ENCODE measurements at regions not wholly inside any gene's neighbourhood (a gene's known extent, or its start where the extent isn't known, plus 50 kb on each side); places are given as distances from the start of the nearest gene placed in this dataset.

GRCh38 chr6:90656325-90656724 lies 69.5 kb upstream of the MAP3K7 start:
- Histone ChIP-seq H3K4me3 (no peak overlapping the region), H3K9me3 (replicated peaks) (no peaks in the 10 kb centered on the region), H3K27ac (no peak overlapping the region), H3K4me1 (peaks cover 14% of the 10 kb centered on the region), H3K27me3 (no peaks in the 10 kb centered on the region), H3K36me3 (no peaks in the 10 kb centered on the region)
- DNase-seq: no peak

GRCh38 chr6:90654806-90655205 lies 67.9 kb upstream of the MAP3K7 start:
- no peaks in the 10 kb centered on the region for H3K27me3 ChIP-seq
- H3K4me1 ChIP-seq: peaks cover 14% of the 10 kb centered on the region
- H3K9me3 ChIP-seq (replicated peaks): no peaks in the 10 kb centered on the region
- no peak overlapping the region for H3K4me3 ChIP-seq
- no peaks in the 10 kb centered on the region for H3K36me3 ChIP-seq
- H3K27ac ChIP-seq: no peak overlapping the region
- DNase-seq: no peak

- Histone ChIP-seq H3K36me3 (no peaks in the 10 kb centered on the region), H3K4me1 (peaks cover 14% of the 10 kb centered on the region), H3K4me3 (no peak overlapping the region), H3K27ac (no peak overlapping the region), H3K9me3 (replicated peaks) (no peaks in the 10 kb centered on the region), H3K27me3 (no peaks in the 10 kb centered on the region)
- DNase-seq: no peak
These were observed 67.3 kb upstream of the MAP3K7 start for GRCh38 chr6:90654166-90654565.

- no peak overlapping the region for H3K4me3 ChIP-seq
- H3K36me3 ChIP-seq: no peaks in the 10 kb centered on the region
- DNase-seq: no peak
- H3K9me3 ChIP-seq (replicated peaks): no peaks in the 10 kb centered on the region
- no peaks in the 10 kb centered on the region for H3K27me3 ChIP-seq
- peaks cover 14% of the 10 kb centered on the region for H3K4me1 ChIP-seq
- no peak overlapping the region for H3K27ac ChIP-seq
These were observed 66.9 kb upstream of the MAP3K7 start for GRCh38 chr6:90653750-90654149.

GRCh38 chr6:90650041-90650940 lies 63.4 kb upstream of the MAP3K7 start:
- H3K4me3 ChIP-seq: no peak overlapping the region
- DNase-seq: no peak
- H3K27ac ChIP-seq: no peak overlapping the region
- peaks cover 9% of the 10 kb centered on the region for H3K4me1 ChIP-seq
- H3K36me3 ChIP-seq: no peaks in the 10 kb centered on the region
- H3K27me3 ChIP-seq: no peaks in the 10 kb centered on the region
- H3K9me3 ChIP-seq (replicated peaks): no peaks in the 10 kb centered on the region

- Histone ChIP-seq H3K27me3 (no peaks in the 10 kb centered on the region), H3K4me3 (no peak overlapping the region), H3K27ac (no peak overlapping the region), H3K9me3 (replicated peaks) (no peaks in the 10 kb centered on the region), H3K36me3 (no peaks in the 10 kb centered on the region), H3K4me1 (peaks cover 9% of the 10 kb centered on the region)
- DNase-seq: no peak
These were observed 62.0 kb upstream of the MAP3K7 start for GRCh38 chr6:90648873-90649272.

- peaks cover 6% of the 10 kb centered on the region for H3K4me1 ChIP-seq
- H3K27ac ChIP-seq: no peak overlapping the region
- H3K4me3 ChIP-seq: no peak overlapping the region
- no peaks in the 10 kb centered on the region for H3K36me3 ChIP-seq
- no peak for DNase-seq
- H3K27me3 ChIP-seq: no peaks in the 10 kb centered on the region
- H3K9me3 ChIP-seq (replicated peaks): no peaks in the 10 kb centered on the region
These were observed 60.1 kb upstream of the MAP3K7 start for GRCh38 chr6:90646940-90647339.

- Histone ChIP-seq H3K9me3 (replicated peaks) (no peaks in the 10 kb centered on the region), H3K36me3 (no peaks in the 10 kb centered on the region)
- no peak for DNase-seq
These were observed 58.8 kb upstream of the MAP3K7 start for GRCh38 chr6:90645634-90646033.

GRCh38 chr6:90644492-90644891 lies 57.6 kb upstream of the MAP3K7 start:
- Histone ChIP-seq H3K9me3 (replicated peaks) (no peaks in the 10 kb centered on the region), H3K4me3 (no peak overlapping the region), H3K27me3 (no peaks in the 10 kb centered on the region), H3K36me3 (no peaks in the 10 kb centered on the region), H3K27ac (no peak overlapping the region), H3K4me1 (no peaks in the 10 kb centered on the region)
- no peak for DNase-seq

More at GRCh38 chr6:90645634-90646033, 58.8 kb upstream of the MAP3K7 start:
- Histone ChIP-seq H3K4me3 (no peak overlapping the region), H3K4me1 (no peaks in the 10 kb centered on the region), H3K27me3 (no peaks in the 10 kb centered on the region), H3K27ac (no peak overlapping the region)

GRCh38 chr6:90643381-90643780 lies 56.5 kb upstream of the MAP3K7 start:
- Histone ChIP-seq H3K9me3 (replicated peaks) (peaks cover under 1% of the 10 kb centered on the region; the same call in 1 of the 2 replicates), H3K36me3 (no peaks in the 10 kb centered on the region), H3K27me3 (no peaks in the 10 kb centered on the region)

GRCh38 chr6:90637320-90637719 lies 50.4 kb upstream of the MAP3K7 start:
- Histone ChIP-seq H3K4me3 (no peak overlapping the region), H3K27me3 (no peaks in the 10 kb centered on the region)
- DNase-seq: no peak

More at GRCh38 chr6:90643381-90643780, 56.5 kb upstream of the MAP3K7 start:
- Histone ChIP-seq H3K27ac (no peak overlapping the region), H3K4me1 (no peaks in the 10 kb centered on the region), H3K4me3 (no peak overlapping the region)
- no peak for DNase-seq

More at GRCh38 chr6:90637320-90637719, 50.4 kb upstream of the MAP3K7 start:
- H3K9me3 ChIP-seq (replicated peaks): peaks cover 3% of the 10 kb centered on the region
- H3K36me3 ChIP-seq: no peaks in the 10 kb centered on the region
- no peaks in the 10 kb centered on the region for H3K4me1 ChIP-seq
- no peak overlapping the region for H3K27ac ChIP-seq
